ENCODE measurements at regions not wholly inside any gene's neighbourhood (a gene's known extent, or its start where the extent isn't known, plus 50 kb on each side); places are given as distances from the start of the nearest gene placed in this dataset.

DNA sequence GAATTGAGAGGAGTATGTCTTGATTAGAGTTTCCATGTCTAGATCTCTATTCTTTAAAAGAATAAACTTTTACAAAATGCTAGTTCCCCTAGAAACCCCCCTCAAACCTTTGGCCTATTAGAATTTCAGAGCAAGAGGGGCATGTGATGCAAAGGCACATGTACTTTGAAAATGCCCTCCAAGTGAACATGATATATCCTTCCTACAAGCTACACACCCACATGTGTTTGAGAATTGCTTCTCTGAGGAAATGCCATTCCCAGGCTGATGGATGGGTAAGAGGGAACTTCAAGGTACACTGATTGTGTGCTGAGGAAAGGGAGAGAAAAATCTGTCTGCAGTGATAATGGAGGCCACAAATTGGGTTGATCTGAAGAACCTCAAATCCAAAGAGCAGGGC is 59.5 kb upstream of the PSMA1 start:
- TF ChIP-seq, protein P1, sequence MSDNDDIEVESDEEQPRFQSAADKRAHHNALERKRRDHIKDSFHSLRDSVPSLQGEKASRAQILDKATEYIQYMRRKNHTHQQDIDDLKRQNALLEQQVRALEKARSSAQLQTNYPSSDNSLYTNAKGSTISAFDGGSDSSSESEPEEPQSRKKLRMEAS (IDR thresholded peaks at IDR 0.05) = no peak
- no peak for TF ChIP-seq TCF12 (IDR thresholded peaks at IDR 0.05; ENCODE audit: low read depth)
- no peak for TF ChIP-seq TEAD4 (IDR thresholded peaks at IDR 0.05)
- no peak for TF ChIP-seq FOXM1 (IDR thresholded peaks at IDR 0.05; ENCODE audit: borderline replicate concordance, low read depth)
- no peak for TF ChIP-seq CREB1 (IDR thresholded peaks at IDR 0.05; ENCODE audit: low read depth)
